ENCODE measurements at regions not wholly inside any gene's neighbourhood (a gene's known extent, or its start where the extent isn't known, plus 50 kb on each side); places are given as distances from the start of the nearest gene placed in this dataset.

- 0 out of 2 replicates have a peak, but pooled peaks have one; percentile 30 for TF ChIP-seq EGR1 (IDR thresholded peaks at IDR 0.05; ENCODE audit: borderline replicate concordance, low read depth, low read length)
- TF ChIP-seq SUZ12 (IDR thresholded peaks at IDR 0.05; ENCODE audit: low read length): no peak
- 0 out of 2 replicates have a peak, but pooled peaks have one; percentile 40 for TF ChIP-seq YY1 (IDR thresholded peaks at IDR 0.05; ENCODE audit: low read depth, low read length)
- TF ChIP-seq CBX8 (IDR thresholded peaks at IDR 0.05; ENCODE audit: borderline replicate concordance, low read depth, low read length): no peak
- TF ChIP-seq EP300 (IDR thresholded peaks at IDR 0.05; ENCODE audit: borderline replicate concordance in 1 of 2, low read depth in 2 of 2, low read length in 2 of 2): 0 out of 3 replicates have a peak, but pooled peaks of 1 of the 2 experiments have one; percentile 36
Observed at GRCh38 chr13:75219479-75220237, 262.3 kb downstream of the TBC1D4 start (continued).
